ENCODE measurements at regions not wholly inside any gene's neighbourhood (a gene's known extent, or its start where the extent isn't known, plus 50 kb on each side); places are given as distances from the start of the nearest gene placed in this dataset.

- TF ChIP-seq CTCF (IDR thresholded peaks at IDR 0.05) = no peak
- TF ChIP-seq POLR2A (IDR thresholded peaks at IDR 0.05) = no peak
Observed at GRCh38 chr13:46490129-46490528, 62.8 kb upstream of the LRCH1 start.

Data from suprapubic skin (tissue), 3 donors.